ENCODE measurements at regions not wholly inside any gene's neighbourhood (a gene's known extent, or its start where the extent isn't known, plus 50 kb on each side); places are given as distances from the start of the nearest gene placed in this dataset.

- TF ChIP-seq CTCF (IDR thresholded peaks at IDR 0.05): no peak
- no peak for TF ChIP-seq POLR2A (IDR thresholded peaks at IDR 0.05; ENCODE audit: low read depth)
- no peak for TF ChIP-seq EP300 (IDR thresholded peaks at IDR 0.05)
Observed at GRCh38 chr1:56397409-56397808, 182.0 kb downstream of the PLPP3 start.
